GM12891 (cell line): ENCODE measurements at regions not wholly inside any gene's neighbourhood (a gene's known extent, or its start where the extent isn't known, plus 50 kb on each side); places are given as distances from the start of the nearest gene placed in this dataset.

Source experiments
- POLR2A ChIP-seq: IDR thresholded peaks from 2 replicates; pipeline ENCODE4 v1.6.1; 2011; ENCODE audit warnings: low read depth, low read length, control low read depth
- POLR2AphosphoS5 ChIP-seq: IDR thresholded peaks from 2 replicates; pipeline ENCODE4 v1.6.1; 2011; ENCODE audit warnings: low read depth, low read length, control low read depth

DNA sequence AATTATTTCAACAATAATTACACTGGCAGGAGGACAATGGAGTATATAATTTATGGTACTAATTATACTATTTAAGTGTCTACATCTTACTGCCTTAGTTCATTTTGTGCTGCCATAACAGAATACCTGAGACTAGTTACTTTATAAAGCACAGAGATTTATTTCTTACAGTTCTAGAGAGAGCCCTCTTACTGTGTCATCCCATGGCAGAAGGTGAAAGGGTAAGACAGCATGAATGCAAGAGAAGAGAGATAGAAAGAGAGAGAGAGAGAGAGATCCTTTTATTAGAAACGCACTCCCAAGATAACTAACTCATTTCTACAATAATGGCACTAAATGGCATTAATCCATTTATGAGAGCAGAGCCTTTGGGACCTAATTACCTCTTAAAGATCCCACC lies 314.7 kb downstream of the EPM2A start:
- TF ChIP-seq POLR2AphosphoS5, result no peak
- TF ChIP-seq POLR2A, result no peak
